Caco-2 (cell line): ENCODE measurements at regions not wholly inside any gene's neighbourhood (a gene's known extent, or its start where the extent isn't known, plus 50 kb on each side); places are given as distances from the start of the nearest gene placed in this dataset.

Experiments used
- BruUV-seq: library from RNA; stranded (reverse); fragments of 400-500 nt; replicated peaks from 2 replicates; lab custom pipeline; 2021; lab: Mats Ljungman, UMichigan
- CTCF ChIA-PET: fragments of 300-600 bp; sonication (Branson Sonifier 250); formaldehyde crosslinking; loops from one replicate; lab custom pipeline; 2022; ENCODE audit warnings: antibody characterized with exemption; lab: Charles Lee
- POLR2A ChIA-PET: fragments of 300-600 bp; sonication (Branson Sonifier 250); formaldehyde crosslinking; loops from one replicate; lab custom pipeline; 2022; ENCODE audit warnings: antibody characterized with exemption; lab: Charles Lee
- DNase-seq, 2 experiments: peaks; one replicate each; pipeline versions ENCODE4 v3.0.0 to v3.0.0-alpha.2; 2020 to 2022
- H3K27me3 ChIP-seq: replicated peaks from 2 replicates; pipeline ENCODE4 v1.6.0; 2011; ENCODE audit warnings: low read length; ENCODE audit not compliant: control insufficient read depth, insufficient read depth
- H3K36me3 ChIP-seq: 2 replicates; pipeline ENCODE4 v1.5.1; 2011; ENCODE audit warnings: low read length; ENCODE audit not compliant: control insufficient read depth, insufficient read depth
- H3K4me1 ChIP-seq: fragments of 250-450 bp; sonication (Bioruptor Pico); 2 replicates; pipeline ENCODE4 v1.5.1; 2020; ENCODE audit warnings: mild to moderate bottlenecking
- H3K4me3 ChIP-seq: 2 replicates; pipeline ENCODE4 v1.5.1; 2011; ENCODE audit warnings: low read depth, mild to moderate bottlenecking, control low read depth, low read length
- H3K9me3 ChIP-seq: fragments of 250-450 bp; sonication (Bioruptor Pico); 2 replicates; pipeline ENCODE4 v1.5.1; 2020; ENCODE audit warnings: mild to moderate bottlenecking, moderate library complexity
- H3K27ac Mint-ChIP-seq: one replicate; pipeline ENCODE4 v1.8.0; 2022; ENCODE audit warnings: mixed read lengths; ENCODE audit not compliant: unreplicated experiment
- H3K27me3 Mint-ChIP-seq: one replicate; pipeline ENCODE4 v1.8.0; 2022; ENCODE audit warnings: mixed read lengths; ENCODE audit not compliant: insufficient read depth, unreplicated experiment
- H3K36me3 Mint-ChIP-seq: one replicate; pipeline ENCODE4 v1.8.0; 2022; ENCODE audit warnings: mild to moderate bottlenecking, mixed read lengths; ENCODE audit not compliant: insufficient read depth, unreplicated experiment
- H3K4me1 Mint-ChIP-seq: one replicate; pipeline ENCODE4 v1.8.0; 2022; ENCODE audit warnings: low read depth, mixed read lengths; ENCODE audit not compliant: unreplicated experiment
- H3K4me3 Mint-ChIP-seq: one replicate; pipeline ENCODE4 v1.8.0; 2022; ENCODE audit warnings: mild to moderate bottlenecking, moderate library complexity, mixed read lengths; ENCODE audit not compliant: unreplicated experiment
- H3K9me3 Mint-ChIP-seq: one replicate; pipeline ENCODE4 v1.8.0; 2022; ENCODE audit warnings: mixed read lengths; ENCODE audit not compliant: unreplicated experiment
- intact Hi-C: fragments of 100-400 bp; cut with micrococcal nuclease; formaldehyde crosslinking; loops from one replicate; pipeline ENCODE4 v1.10.0; 2022; ENCODE audit not compliant: unreplicated experiment
- TF ChIP-seq, protein P1 (sequence below), 2 experiments: fragments of 200-600 bp in 1 of 2; IDR thresholded peaks; 1 replicate in 1 of 2; 2 replicates in 1 of 2; pipeline versions ENCODE4 v1.5.1 to v1.8.0; 2011 to 2022; ENCODE audit warnings: antibody characterized with exemption in 1 of 2, control low read depth in 1 of 2, inconsistent platforms in 1 of 2, low read depth in 1 of 2, low read length in 1 of 2, mild to moderate bottlenecking in 1 of 2, moderate library complexity in 1 of 2; ENCODE audit not compliant: insufficient read depth in 1 of 2, severe bottlenecking in 1 of 2, unreplicated experiment in 1 of 2

DNA sequence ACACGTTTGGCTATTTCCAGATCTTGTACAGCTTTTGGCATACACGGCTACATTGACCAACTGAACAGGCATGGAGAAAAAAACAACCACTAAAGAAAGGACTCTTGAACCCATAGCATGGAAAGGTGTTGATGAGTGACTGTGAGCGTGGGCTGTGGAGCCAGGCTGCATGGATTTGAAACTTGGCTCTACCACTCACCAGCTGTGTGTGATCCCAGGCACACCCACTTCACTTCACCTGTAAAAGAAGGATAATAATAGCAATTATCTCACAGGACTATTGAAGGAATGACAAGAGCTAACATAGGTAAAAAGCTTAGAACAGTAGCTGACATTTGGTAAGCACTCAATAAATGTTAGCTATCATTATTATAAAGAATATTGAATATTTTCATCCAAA lies 301.7 kb upstream of the CPEB2 start:
- ChIA-PET POLR2A (no interaction called here), CTCF (interaction anchor here (0.7 kb wide), 1 partner anchor 31 kb away, joined by 4 read pairs; no protein-coding TSS in a partner anchor)
- intact Hi-C loops: no loop called here
- Mint-ChIP-seq H3K9me3 (no peaks in the 10 kb centered on the region), H3K27me3 (no peaks in the 10 kb centered on the region), H3K4me3 (no peak overlapping the region), H3K27ac (no peak overlapping the region), H3K36me3 (no peaks in the 10 kb centered on the region), H3K4me1 (no peaks in the 10 kb centered on the region)
- H3K27me3 ChIP-seq: no peaks in the 10 kb centered on the region
- BruUV-seq: no TSS peak
- no peak for DNase-seq
- H3K4me3 ChIP-seq: no peak overlapping the region
- no peaks in the 10 kb centered on the region for H3K9me3 ChIP-seq
- H3K4me1 ChIP-seq: no peaks in the 10 kb centered on the region
- H3K36me3 ChIP-seq: no peaks in the 10 kb centered on the region
- TF ChIP-seq, protein P1, sequence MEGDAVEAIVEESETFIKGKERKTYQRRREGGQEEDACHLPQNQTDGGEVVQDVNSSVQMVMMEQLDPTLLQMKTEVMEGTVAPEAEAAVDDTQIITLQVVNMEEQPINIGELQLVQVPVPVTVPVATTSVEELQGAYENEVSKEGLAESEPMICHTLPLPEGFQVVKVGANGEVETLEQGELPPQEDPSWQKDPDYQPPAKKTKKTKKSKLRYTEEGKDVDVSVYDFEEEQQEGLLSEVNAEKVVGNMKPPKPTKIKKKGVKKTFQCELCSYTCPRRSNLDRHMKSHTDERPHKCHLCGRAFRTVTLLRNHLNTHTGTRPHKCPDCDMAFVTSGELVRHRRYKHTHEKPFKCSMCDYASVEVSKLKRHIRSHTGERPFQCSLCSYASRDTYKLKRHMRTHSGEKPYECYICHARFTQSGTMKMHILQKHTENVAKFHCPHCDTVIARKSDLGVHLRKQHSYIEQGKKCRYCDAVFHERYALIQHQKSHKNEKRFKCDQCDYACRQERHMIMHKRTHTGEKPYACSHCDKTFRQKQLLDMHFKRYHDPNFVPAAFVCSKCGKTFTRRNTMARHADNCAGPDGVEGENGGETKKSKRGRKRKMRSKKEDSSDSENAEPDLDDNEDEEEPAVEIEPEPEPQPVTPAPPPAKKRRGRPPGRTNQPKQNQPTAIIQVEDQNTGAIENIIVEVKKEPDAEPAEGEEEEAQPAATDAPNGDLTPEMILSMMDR (IDR thresholded peaks at IDR 0.05; ENCODE audit: insufficient read depth in 1 of 2, low read depth in 1 of 2, low read length in 1 of 2, severe bottlenecking in 1 of 2, unreplicated experiment in 1 of 2): no peak

DNA sequence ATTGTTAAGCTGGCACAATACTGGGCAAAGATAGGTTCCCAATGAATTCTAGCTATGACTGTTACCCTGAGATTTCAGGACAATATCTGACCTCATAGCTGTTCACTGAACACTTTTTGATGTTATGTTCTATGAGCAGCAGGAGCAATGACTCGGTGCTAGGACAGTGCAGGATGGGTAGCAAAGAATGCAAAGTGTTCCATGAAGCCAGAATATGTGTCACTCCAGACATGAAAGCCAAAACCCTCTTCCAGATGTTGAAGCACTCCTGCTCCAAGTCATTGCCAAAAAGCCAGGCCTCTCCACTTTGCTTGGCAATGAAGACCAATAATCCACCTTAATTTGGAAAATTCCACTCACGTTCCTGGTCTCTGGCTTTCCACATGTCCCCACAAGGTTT lies 300.9 kb upstream of the CPEB2 start:
- ChIA-PET CTCF (no interaction called here), POLR2A (no interaction called here)
- TF ChIP-seq, protein P1 (IDR thresholded peaks at IDR 0.05; ENCODE audit: insufficient read depth in 1 of 2, low read depth in 1 of 2, low read length in 1 of 2, severe bottlenecking in 1 of 2, unreplicated experiment in 1 of 2): no peak
- Mint-ChIP-seq H3K36me3 (no peaks in the 10 kb centered on the region), H3K9me3 (no peaks in the 10 kb centered on the region), H3K27ac (no peak overlapping the region), H3K27me3 (no peaks in the 10 kb centered on the region), H3K4me3 (no peak overlapping the region), H3K4me1 (no peaks in the 10 kb centered on the region)
- Histone ChIP-seq H3K9me3 (no peaks in the 10 kb centered on the region), H3K36me3 (no peaks in the 10 kb centered on the region), H3K4me1 (no peaks in the 10 kb centered on the region), H3K27me3 (no peaks in the 10 kb centered on the region), H3K4me3 (no peak overlapping the region)
- DNase-seq: no peak
- BruUV-seq: no TSS peak
- intact Hi-C loops: no loop called here

DNA sequence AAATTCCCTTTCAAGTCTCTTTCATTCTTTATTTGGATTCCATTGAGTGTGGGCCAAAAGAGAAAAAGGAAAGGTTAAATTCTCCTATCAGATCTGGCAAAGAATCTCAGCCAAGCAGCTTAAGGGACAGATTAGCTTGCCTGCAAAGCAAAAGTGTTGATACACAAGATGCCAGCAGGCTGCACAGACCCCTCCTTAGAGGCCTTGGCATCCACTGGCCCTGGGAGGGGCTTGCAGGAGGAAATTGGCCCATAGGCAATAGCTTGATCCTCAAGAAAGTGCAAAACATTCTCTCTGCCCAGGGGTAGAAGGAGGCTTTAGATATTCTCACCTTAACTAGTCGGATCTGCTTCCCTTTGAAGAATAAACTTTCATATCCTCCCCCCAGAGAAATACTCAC lies 300.4 kb upstream of the CPEB2 start:
- no peaks in the 10 kb centered on the region for H3K36me3 Mint-ChIP-seq
- TF ChIP-seq, protein P1 (IDR thresholded peaks at IDR 0.05; ENCODE audit: insufficient read depth in 1 of 2, low read depth in 1 of 2, low read length in 1 of 2, severe bottlenecking in 1 of 2, unreplicated experiment in 1 of 2): no peak
- ChIA-PET CTCF (no interaction called here), POLR2A (no interaction called here)
- no peaks in the 10 kb centered on the region for H3K4me1 Mint-ChIP-seq
- BruUV-seq: no TSS peak
- intact Hi-C loops: no loop called here
- Histone ChIP-seq H3K4me3 (no peak overlapping the region), H3K36me3 (no peaks in the 10 kb centered on the region), H3K9me3 (no peaks in the 10 kb centered on the region), H3K27me3 (no peaks in the 10 kb centered on the region), H3K4me1 (no peaks in the 10 kb centered on the region)
- no peak overlapping the region for H3K27ac Mint-ChIP-seq
- no peaks in the 10 kb centered on the region for H3K27me3 Mint-ChIP-seq
- no peaks in the 10 kb centered on the region for H3K9me3 Mint-ChIP-seq
- DNase-seq: no peak
- no peak overlapping the region for H3K4me3 Mint-ChIP-seq
